A549 (cell line): ENCODE measurements at regions not wholly inside any gene's neighbourhood (a gene's known extent, or its start where the extent isn't known, plus 50 kb on each side); places are given as distances from the start of the nearest gene placed in this dataset.
A peak's percentile ranks its signal among the peaks of the same experiment; 100 is the strongest.

Experiments
- ATAC-seq, 2 experiments: fragments of 200-7000 bp in 1 of 2; fragments of >200 bp in 1 of 2; cut with Nextera tagmentation in 1 of 2; cut with Tn5 transposase in 1 of 2; 3 replicates each; pipeline versions ENCODE4 v1.8.0 to v1.9.1; 2018 to 2020; ENCODE audit warnings: mild to moderate bottlenecking in 1 of 2, moderate library complexity in 1 of 2
- CTCF ChIA-PET: fragments of 300-600 bp; sonication (Branson Sonifier 250); formaldehyde crosslinking; extraction: SDS; loops from one replicate; lab custom pipeline; 2021; ENCODE audit warnings: antibody characterized with exemption, inconsistent platforms; lab: Yijun Ruan, JAX
- POLR2A ChIA-PET: fragments of 350-600 bp; formaldehyde crosslinking; extraction: SDS; loops from one replicate; lab custom pipeline; 2021; ENCODE audit warnings: antibody characterized with exemption, inconsistent platforms; lab: Yijun Ruan, JAX
- DNase-seq, 2 experiments: peaks; one replicate each; pipeline versions ENCODE4 v3.0.0 to v3.0.0-alpha.2; 2011 to 2016; ENCODE audit warnings: low read depth in 1 of 2, low spot score in 1 of 2
- FAIRE-seq: peaks from 2 replicates; lab custom pipeline; 2011; peaks lifted over from hg19 to GRCh38; lab: Jason Lieb, UNC
- H3K27ac ChIP-seq, 2 experiments: fragments of >200 bp; sonication (Bioruptor Twin); formaldehyde crosslinking; 3 replicates each; pipeline ENCODE4 v1.5.1; 2016 to 2017
- H3K4me1 ChIP-seq: fragments of >200 bp; sonication (Bioruptor Twin); formaldehyde crosslinking; 3 replicates; pipeline ENCODE4 v1.6.1; 2016
- H3K4me2 ChIP-seq: fragments of >200 bp; sonication (Bioruptor Twin); formaldehyde crosslinking; 3 replicates; pipeline ENCODE4 v1.6.1; 2016
- H3K4me3 ChIP-seq: fragments of >200 bp; sonication (Bioruptor Twin); formaldehyde crosslinking; 3 replicates; pipeline ENCODE4 v1.5.1; 2016
- H3K9me3 ChIP-seq: fragments of >200 bp; sonication (Bioruptor Twin); formaldehyde crosslinking; 3 replicates; pipeline ENCODE4 v1.6.1; 2016
- ATOH8 ChIP-seq: fragments of 250-450 bp; sonication (Bioruptor Pico); IDR thresholded peaks from 2 replicates; pipeline ENCODE4 v1.5.0; 2020; ENCODE audit warnings: low read depth, mild to moderate bottlenecking, moderate library complexity
- BHLHE40 ChIP-seq: IDR thresholded peaks from 2 replicates; pipeline ENCODE4 v1.6.1; 2012; ENCODE audit warnings: low read depth, low read length, inconsistent platforms
- EHMT2 ChIP-seq: fragments of 200-600 bp; sonication (generic); IDR thresholded peaks from 2 replicates; pipeline ENCODE4 v1.6.1; 2016; ENCODE audit warnings: antibody characterized with exemption, low read depth, mild to moderate bottlenecking, moderate library complexity
- HEYL ChIP-seq: fragments of 250-450 bp; sonication (Bioruptor Pico); IDR thresholded peaks from 2 replicates; pipeline ENCODE4 v1.8.0; 2021; ENCODE audit warnings: mild to moderate bottlenecking, moderate library complexity
- HMGXB4 ChIP-seq: fragments of 250-450 bp; sonication (Bioruptor Pico); IDR thresholded peaks from 2 replicates; pipeline ENCODE4 v1.5.0; 2021; ENCODE audit warnings: mild to moderate bottlenecking, moderate library complexity, borderline replicate concordance
- HOXA7 ChIP-seq: fragments of 250-450 bp; sonication (Bioruptor Pico); IDR thresholded peaks from 2 replicates; pipeline ENCODE4 v1.5.0; 2020; ENCODE audit warnings: mild to moderate bottlenecking, moderate library complexity
- JUN ChIP-seq, 2 experiments: fragments of >200 bp; sonication (Bioruptor Twin); formaldehyde crosslinking; IDR thresholded peaks; 2 replicates in 1 of 2; 3 replicates in 1 of 2; pipeline ENCODE4 v1.6.1; 2016 to 2017
- KDM5A ChIP-seq: fragments of 200-600 bp; sonication (generic); IDR thresholded peaks from 2 replicates; pipeline ENCODE4 v1.6.1; 2016; ENCODE audit warnings: antibody characterized with exemption, mild to moderate bottlenecking
- MYC ChIP-seq: IDR thresholded peaks from 2 replicates; pipeline ENCODE4 v1.6.1; 2012; ENCODE audit warnings: mild to moderate bottlenecking, inconsistent platforms, low read length, improper control_type of control experiment, borderline replicate concordance
- NFE2L2 ChIP-seq: fragments of 150-350 bp; conservative IDR thresholded peaks from 2 replicates; pipeline ENCODE4 v1.6.1; 2014; ENCODE audit warnings: low read length
- NPAS2 ChIP-seq: fragments of 250-450 bp; sonication (Bioruptor Pico); IDR thresholded peaks from 2 replicates; pipeline ENCODE4 v1.8.0; 2022; ENCODE audit warnings: mild to moderate bottlenecking, moderate library complexity, borderline replicate concordance
- NR3C1 ChIP-seq: fragments of >200 bp; sonication (Bioruptor Twin); formaldehyde crosslinking; IDR thresholded peaks from 3 replicates; pipeline ENCODE4 v1.6.1; 2017
- PHF8 ChIP-seq: fragments of 200-600 bp; sonication (generic); IDR thresholded peaks from 2 replicates; pipeline ENCODE4 v1.6.1; 2016; ENCODE audit warnings: low read depth, mild to moderate bottlenecking, antibody characterized with exemption, moderate library complexity, borderline replicate concordance
- POLR2A ChIP-seq: IDR thresholded peaks from 2 replicates; pipeline ENCODE4 v1.6.1; 2012; ENCODE audit warnings: mild to moderate bottlenecking, low read length
- RFX5 ChIP-seq: fragments of 450-650 bp; IDR thresholded peaks from 2 replicates; pipeline ENCODE4 v1.7.1; 2014; ENCODE audit warnings: antibody characterized with exemption, mild to moderate bottlenecking, moderate library complexity
- ZC3H11A ChIP-seq: fragments of 450-650 bp; IDR thresholded peaks from 2 replicates; pipeline ENCODE4 v1.6.1; 2014; ENCODE audit warnings: antibody characterized with exemption, mild to moderate bottlenecking
- ZFP36 ChIP-seq: fragments of 450-650 bp; IDR thresholded peaks from 2 replicates; pipeline ENCODE4 v1.6.1; 2014; ENCODE audit warnings: borderline replicate concordance; ENCODE audit not compliant: partially characterized antibody
- WGBS: methylation state at CpG from one replicate; pipeline ENCODE4 v1.1.6; 2017; ENCODE audit errors: missing lambda C conversion rate; 5-methylcytosine and 5-hydroxymethylcytosine counted together
- TF ChIP-seq, protein P1 (sequence below): IDR thresholded peaks from 2 replicates; pipeline ENCODE4 v1.6.1; 2012; ENCODE audit warnings: low read depth, borderline replicate concordance
- TF ChIP-seq, protein P2 (sequence below): IDR thresholded peaks from 2 replicates; pipeline ENCODE4 v1.6.1; 2012

- no peak overlapping the region for H3K27ac ChIP-seq
- ChIA-PET POLR2A (no interaction called here), CTCF (no interaction called here)
- peaks cover 17% of the 10 kb centered on the region for H3K4me1 ChIP-seq
- WGBS: 61% methylated on average over 3 of the region's 3 CpGs
- peak in 1 of 2 experiments; percentile 19; a peak in 2 of 6 replicates for ATAC-seq
- no peaks in the 10 kb centered on the region for H3K9me3 ChIP-seq
- TF ChIP-seq HEYL (CRISPR knock-in tag): no peak
- no peak for TF ChIP-seq ATOH8 (CRISPR knock-in tag)
- no peak for TF ChIP-seq RFX5
- TF ChIP-seq ZC3H11A: no peak
- TF ChIP-seq NPAS2 (CRISPR knock-in tag): no peak
- TF ChIP-seq NR3C1: no peak
- no peak for TF ChIP-seq HMGXB4 (CRISPR knock-in tag)
- TF ChIP-seq PHF8: no peak
- no peak for TF ChIP-seq POLR2A
- TF ChIP-seq, protein P1, sequence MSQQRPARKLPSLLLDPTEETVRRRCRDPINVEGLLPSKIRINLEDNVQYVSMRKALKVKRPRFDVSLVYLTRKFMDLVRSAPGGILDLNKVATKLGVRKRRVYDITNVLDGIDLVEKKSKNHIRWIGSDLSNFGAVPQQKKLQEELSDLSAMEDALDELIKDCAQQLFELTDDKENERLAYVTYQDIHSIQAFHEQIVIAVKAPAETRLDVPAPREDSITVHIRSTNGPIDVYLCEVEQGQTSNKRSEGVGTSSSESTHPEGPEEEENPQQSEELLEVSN: no peak
- TF ChIP-seq ZFP36: no peak
- no peak for TF ChIP-seq JUN (IDR thresholded peaks at IDR 0.05)
- no peak for TF ChIP-seq MYC
- TF ChIP-seq BHLHE40: no peak
- TF ChIP-seq, protein P2, sequence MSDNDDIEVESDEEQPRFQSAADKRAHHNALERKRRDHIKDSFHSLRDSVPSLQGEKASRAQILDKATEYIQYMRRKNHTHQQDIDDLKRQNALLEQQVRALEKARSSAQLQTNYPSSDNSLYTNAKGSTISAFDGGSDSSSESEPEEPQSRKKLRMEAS: no peak
- TF ChIP-seq, all 56 proteins: peak for 0
- peak overlapping the region; percentile 36; the same call in 2 of the 3 replicates for H3K4me2 ChIP-seq
- no peak overlapping the region for H3K4me3 ChIP-seq
- DNase-seq (no peak), FAIRE-seq (no peak)
Measured at GRCh38 chr5:38756068-38756467, 89.7 kb upstream of the OSMR start.

DNA sequence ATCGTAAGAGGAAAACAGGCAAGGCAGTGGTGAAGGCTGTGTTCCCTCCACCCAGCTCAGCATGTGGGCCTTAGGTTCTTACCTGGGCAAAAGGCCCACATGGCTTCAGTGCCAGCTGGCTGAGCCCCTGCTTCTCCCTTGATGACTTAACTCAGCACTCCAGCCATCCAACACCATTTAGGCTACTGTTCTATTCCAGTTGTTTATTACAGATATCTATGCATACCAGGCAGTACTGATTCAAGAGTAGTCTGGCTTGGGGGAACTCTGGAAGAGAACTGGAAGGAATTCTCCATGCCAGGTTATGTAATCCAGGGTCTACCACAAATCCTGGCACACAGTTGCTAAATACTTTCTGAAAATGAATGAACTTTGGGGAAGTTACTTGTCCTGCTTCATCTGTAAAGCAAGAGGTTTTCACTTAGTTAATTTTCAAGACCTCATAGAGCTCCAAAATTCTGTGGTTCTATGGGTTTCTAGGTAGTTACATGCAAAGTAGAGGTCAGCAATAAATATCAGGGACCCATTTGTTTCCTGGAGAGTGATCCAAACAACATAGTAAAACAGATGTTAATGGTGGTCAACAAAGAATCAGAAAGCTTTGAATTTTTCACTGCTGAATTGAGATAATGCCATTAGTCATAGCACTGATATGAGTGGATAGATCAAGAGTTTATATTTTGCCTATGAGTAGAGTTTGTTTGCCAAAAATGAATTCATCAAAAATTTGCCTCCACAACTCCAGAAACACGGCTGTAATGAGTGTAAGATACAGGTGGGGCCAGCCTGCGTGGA is 88.2 kb upstream of the OSMR start:
- TF ChIP-seq ZC3H11A (no peak), KDM5A (no peak), HOXA7 (CRISPR knock-in tag) (no peak), NFE2L2 (no peak), EHMT2 (no peak)
- TF ChIP-seq, protein P1: no peak
- ChIA-PET POLR2A (no interaction called here), CTCF (interaction anchor here (1.5 kb wide), 1 partner anchor 25 kb away, joined by 3 read pairs; no protein-coding TSS in a partner anchor)
- Histone ChIP-seq H3K27ac (no peak overlapping the region), H3K4me1 (peaks cover 17% of the 10 kb centered on the region), H3K4me3 (no peak overlapping the region), H3K9me3 (no peaks in the 10 kb centered on the region), H3K4me2 (no peak overlapping the region)
- no peak for DNase-seq
- 73% methylated on average over 3 of the region's 3 CpGs for WGBS
- no peak for ATAC-seq
- FAIRE-seq: no peak
